ENCODE measurements at regions not wholly inside any gene's neighbourhood (a gene's known extent, or its start where the extent isn't known, plus 50 kb on each side); places are given as distances from the start of the nearest gene placed in this dataset.
"Not testable (repeated sequence)": the region's sequence is repeated elsewhere in the genome, so short reads cannot be mapped to it uniquely, and the experiment has no call there.

DNA sequence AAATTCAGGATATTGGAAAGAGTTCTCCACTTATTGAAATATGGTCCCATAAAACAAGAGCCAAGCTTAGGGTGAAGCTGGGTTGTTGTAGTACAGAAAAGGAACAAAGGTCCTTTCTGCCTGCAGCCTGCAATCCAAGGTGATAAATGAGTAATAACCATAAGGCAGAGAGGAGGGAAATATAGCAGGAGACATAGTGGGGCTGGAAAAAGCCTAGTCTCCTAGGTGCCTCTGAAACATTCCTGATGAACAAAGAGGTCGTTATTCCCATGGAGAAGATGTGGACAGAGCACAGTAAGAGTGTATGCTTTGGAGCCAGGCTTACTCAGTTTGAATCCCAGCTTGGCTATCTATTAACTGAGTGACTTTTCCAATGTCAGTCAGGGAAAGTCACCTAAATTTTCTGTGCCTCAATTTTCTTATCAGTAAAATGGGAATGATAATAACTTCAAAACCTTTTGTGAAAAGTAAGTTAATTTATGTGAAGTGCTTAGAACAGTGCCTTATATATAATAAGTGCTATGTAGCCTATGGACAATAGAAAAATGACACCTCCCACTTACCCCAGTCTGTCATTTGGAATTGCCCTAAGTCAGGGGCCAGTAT is 110.8 kb upstream of the GRIN3A start:
- peak overlapping the region in 1 of 4 donors; percentile 22 for H3K4me3 ChIP-seq
- in situ Hi-C loops (cut with MboI; ENCODE audit: low pct_ligation_motif_present in 1 of 4, low pct_unique_long_range_greater_than_20kb in 1 of 4, low sequenced_read_pairs in 3 of 4), result no loop called here
- no peaks in the 10 kb centered on the region for H3K27me3 ChIP-seq
- H3K36me3 ChIP-seq, result no peaks in the 10 kb centered on the region
- H3K27ac ChIP-seq, result peak overlapping the region; percentile 65 to 79 (median 72)
- TF ChIP-seq POLR2AphosphoS5 (IDR thresholded peaks at IDR 0.05), result peak in 2 of 3 donors; percentile 15 to 59
- TF ChIP-seq, protein P1, sequence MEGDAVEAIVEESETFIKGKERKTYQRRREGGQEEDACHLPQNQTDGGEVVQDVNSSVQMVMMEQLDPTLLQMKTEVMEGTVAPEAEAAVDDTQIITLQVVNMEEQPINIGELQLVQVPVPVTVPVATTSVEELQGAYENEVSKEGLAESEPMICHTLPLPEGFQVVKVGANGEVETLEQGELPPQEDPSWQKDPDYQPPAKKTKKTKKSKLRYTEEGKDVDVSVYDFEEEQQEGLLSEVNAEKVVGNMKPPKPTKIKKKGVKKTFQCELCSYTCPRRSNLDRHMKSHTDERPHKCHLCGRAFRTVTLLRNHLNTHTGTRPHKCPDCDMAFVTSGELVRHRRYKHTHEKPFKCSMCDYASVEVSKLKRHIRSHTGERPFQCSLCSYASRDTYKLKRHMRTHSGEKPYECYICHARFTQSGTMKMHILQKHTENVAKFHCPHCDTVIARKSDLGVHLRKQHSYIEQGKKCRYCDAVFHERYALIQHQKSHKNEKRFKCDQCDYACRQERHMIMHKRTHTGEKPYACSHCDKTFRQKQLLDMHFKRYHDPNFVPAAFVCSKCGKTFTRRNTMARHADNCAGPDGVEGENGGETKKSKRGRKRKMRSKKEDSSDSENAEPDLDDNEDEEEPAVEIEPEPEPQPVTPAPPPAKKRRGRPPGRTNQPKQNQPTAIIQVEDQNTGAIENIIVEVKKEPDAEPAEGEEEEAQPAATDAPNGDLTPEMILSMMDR (IDR thresholded peaks at IDR 0.05), result no peak
- peak; percentile 26 for DNase-seq
- H3K9me3 ChIP-seq, result no peaks in the 10 kb centered on the region
- peaks cover 0 to 25% (median 7%) of the 10 kb centered on the region in 4 donors for H3K4me1 ChIP-seq
- intact Hi-C loops (cut with DNase I; ENCODE audit: low total_unique reads), result no loop called here
- 0 to 26% methylated on average over 1 of the region's 1 CpG for WGBS, 2 donors (ENCODE audit: low coverage in 1 of 2)

DNA sequence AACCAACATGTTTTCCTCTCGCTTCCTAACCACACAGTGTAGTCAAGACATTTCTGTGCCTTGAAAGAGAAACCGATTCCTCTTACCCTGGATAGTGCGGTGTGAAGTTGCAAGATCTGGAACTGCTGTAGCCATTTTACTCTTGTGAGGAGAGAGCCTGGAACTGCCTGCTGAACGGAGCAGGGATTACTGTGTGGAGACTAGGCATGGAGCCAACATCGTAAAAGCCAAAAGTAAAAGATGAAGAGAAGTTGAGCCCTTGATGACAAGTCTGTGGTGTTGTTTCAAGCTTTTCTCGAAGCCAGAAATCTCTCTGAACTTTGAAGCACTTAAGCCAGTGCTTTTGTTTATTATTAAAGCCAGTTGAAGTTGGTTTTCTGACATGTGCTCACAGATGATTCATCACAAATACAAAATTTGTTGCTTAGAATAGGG is 110.1 kb upstream of the GRIN3A start:
- DNase-seq, result peak; percentile 37
- intact Hi-C loops (cut with DNase I; ENCODE audit: low total_unique reads) (no loop called here), in situ Hi-C loops (cut with MboI; ENCODE audit: low pct_ligation_motif_present in 1 of 4, low pct_unique_long_range_greater_than_20kb in 1 of 4, low sequenced_read_pairs in 3 of 4) (no loop called here)
- Histone ChIP-seq H3K9me3 (no peaks in the 10 kb centered on the region), H3K27ac (peak overlapping the region; percentile 65 to 79 (median 72)), H3K4me1 (peaks cover 0 to 25% (median 7%) of the 10 kb centered on the region in 4 donors), H3K27me3 (no peaks in the 10 kb centered on the region), H3K4me3 (peak overlapping the region in 1 of 4 donors; percentile 22), H3K36me3 (no peaks in the 10 kb centered on the region)
- 28 to 44% methylated on average over 6 of the region's 6 CpGs for WGBS, 2 donors (ENCODE audit: low coverage in 1 of 2)
- TF ChIP-seq POLR2A (IDR thresholded peaks at IDR 0.05) (no peak), POLR2AphosphoS5 (IDR thresholded peaks at IDR 0.05) (peak in 1 of 3 donors; percentile 10)

DNA sequence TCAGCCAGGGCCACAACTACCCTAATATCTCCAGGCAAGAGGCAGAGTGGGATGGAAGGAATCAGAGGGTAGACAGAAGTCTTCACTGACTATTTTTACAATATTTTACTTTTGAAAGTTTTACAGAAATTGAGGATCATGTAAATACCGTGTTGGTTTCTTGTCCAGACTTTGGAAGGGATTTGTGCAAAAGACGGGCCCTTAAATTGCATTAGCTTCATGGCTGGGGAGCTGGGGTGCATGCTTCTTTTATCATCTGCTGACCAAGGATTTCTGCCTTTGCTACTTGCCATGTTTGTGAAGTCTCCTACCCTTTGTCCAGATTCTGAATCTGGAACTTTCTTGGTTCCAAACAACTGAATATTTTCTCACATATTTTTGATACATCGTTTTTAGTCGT is 107.7 kb upstream of the GRIN3A start:
- Histone ChIP-seq H3K9me3 (no peaks in the 10 kb centered on the region), H3K4me3 (no peak overlapping the region), H3K27me3 (no peaks in the 10 kb centered on the region), H3K4me1 (peaks cover 0 to 25% (median 7%) of the 10 kb centered on the region in 4 donors), H3K36me3 (no peaks in the 10 kb centered on the region), H3K27ac (no peak overlapping the region)
- 65% methylated on average over 3 to 4 of the region's 4 CpGs for WGBS, 2 donors (ENCODE audit: low coverage in 1 of 2)
- TF ChIP-seq POLR2A (IDR thresholded peaks at IDR 0.05) (no peak), EP300 (IDR thresholded peaks at IDR 0.05; ENCODE audit: low read depth) (no peak), POLR2AphosphoS5 (IDR thresholded peaks at IDR 0.05) (no peak)
- TF ChIP-seq, protein P1 (IDR thresholded peaks at IDR 0.05), result no peak
- in situ Hi-C loops (cut with MboI; ENCODE audit: low pct_ligation_motif_present in 1 of 4, low pct_unique_long_range_greater_than_20kb in 1 of 4, low sequenced_read_pairs in 3 of 4) (no loop called here), intact Hi-C loops (cut with DNase I; ENCODE audit: low total_unique reads) (no loop called here)
- no peak for DNase-seq

DNA sequence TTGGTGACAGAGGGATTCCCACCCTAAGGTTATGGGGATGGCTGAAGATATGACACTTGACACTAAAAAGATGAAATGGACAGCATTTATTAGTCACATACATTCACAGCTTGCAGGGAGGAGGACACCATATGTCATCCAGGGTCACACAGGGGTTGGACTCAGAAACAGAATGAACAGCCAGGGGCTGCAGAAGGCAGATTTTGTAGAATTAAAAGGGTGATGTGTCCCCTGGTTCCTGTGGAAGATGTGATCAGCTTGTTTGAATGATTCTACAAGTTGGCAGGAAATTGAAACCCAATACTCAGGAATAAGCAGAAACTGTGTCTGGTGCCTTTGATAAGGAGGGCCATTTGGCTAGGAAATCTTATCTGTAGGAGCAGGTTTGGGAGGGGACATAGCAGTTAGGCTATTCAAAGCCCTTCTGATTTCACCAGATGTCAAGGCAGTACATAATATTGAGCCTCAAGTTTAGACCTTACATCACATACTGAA is 102.3 kb upstream of the GRIN3A start:
- no peaks in the 10 kb centered on the region for H3K4me1 ChIP-seq
- no peak for DNase-seq
- no peaks in the 10 kb centered on the region for H3K27me3 ChIP-seq
- intact Hi-C loops (cut with DNase I; ENCODE audit: low total_unique reads) (no loop called here), in situ Hi-C loops (cut with MboI; ENCODE audit: low pct_ligation_motif_present in 1 of 4, low pct_unique_long_range_greater_than_20kb in 1 of 4, low sequenced_read_pairs in 3 of 4) (no loop called here)
- H3K9me3 ChIP-seq, result no peaks in the 10 kb centered on the region
- TF ChIP-seq POLR2AphosphoS5 (IDR thresholded peaks at IDR 0.05) (no peak), POLR2A (IDR thresholded peaks at IDR 0.05) (no peak)
- TF ChIP-seq, protein P1 (IDR thresholded peaks at IDR 0.05), result no peak
- no peaks in the 10 kb centered on the region for H3K36me3 ChIP-seq
- no peak overlapping the region for H3K27ac ChIP-seq
- H3K4me3 ChIP-seq, result no peak overlapping the region

DNA sequence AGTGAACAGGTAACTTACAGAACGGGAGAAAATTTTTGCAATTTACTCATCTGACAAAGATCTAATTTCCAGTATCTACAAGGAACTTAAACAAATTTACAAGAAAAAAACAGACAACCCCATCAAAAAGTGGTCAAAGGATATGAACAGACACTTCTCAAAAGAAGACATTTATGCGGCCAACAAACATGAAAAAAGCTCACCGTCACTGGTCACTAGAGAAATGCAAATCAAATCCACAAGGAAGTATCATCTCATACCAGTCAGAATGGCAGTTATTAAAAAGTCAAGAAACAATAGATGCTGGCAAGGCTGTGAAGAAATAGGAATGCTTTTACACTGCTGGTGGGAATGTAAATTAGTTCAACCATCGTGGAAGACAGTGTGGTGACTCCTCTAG is 100.5 kb upstream of the GRIN3A start:
- H3K27me3 ChIP-seq; H3K4me3 ChIP-seq; H3K9me3 ChIP-seq; intact Hi-C loops (cut with DNase I; ENCODE audit: low total_unique reads); in situ Hi-C loops (cut with MboI; ENCODE audit: low pct_ligation_motif_present in 1 of 4, low pct_unique_long_range_greater_than_20kb in 1 of 4, low sequenced_read_pairs in 3 of 4); H3K4me1 ChIP-seq; DNase-seq; H3K27ac ChIP-seq; H3K36me3 ChIP-seq: not testable (repeated sequence)
- WGBS, 2 donors (ENCODE audit: low coverage in 1 of 2), result 85 to 89% methylated on average over 4 of the region's 4 CpGs

All from transverse colon (tissue), 4 donors.